ENCODE measurements at regions not wholly inside any gene's neighbourhood (a gene's known extent, or its start where the extent isn't known, plus 50 kb on each side); places are given as distances from the start of the nearest gene placed in this dataset.

GRCh38 chr2:18684206-18685038, 95.1 kb upstream of the NT5C1B start:
- no peak overlapping the region for H3K27ac ChIP-seq (ENCODE audit: low read length)

GRCh38 chr2:18682681-18683080, 93.3 kb upstream of the NT5C1B start:
- Histone ChIP-seq H3K9me3 (ENCODE audit: insufficient read depth, low read length, severe bottlenecking) (no peaks in the 10 kb centered on the region), H3K4me3 (ENCODE audit: low read depth in 1 of 2, low read length in 2 of 2) (no peak overlapping the region), H3K4me2 (ENCODE audit: insufficient read depth, low read length) (no peak overlapping the region), H3K36me3 (ENCODE audit: insufficient read depth, low read length) (no peaks in the 10 kb centered on the region), H3K79me2 (ENCODE audit: insufficient read depth, low read length) (no peaks in the 10 kb centered on the region), H3K27ac (ENCODE audit: low read length) (no peak overlapping the region), H3K9ac (ENCODE audit: low read depth, low read length) (no peak overlapping the region), H3K27me3 (ENCODE audit: insufficient read depth, low read length, poor library complexity) (no peaks in the 10 kb centered on the region), H2AFZ (ENCODE audit: low read depth, low read length) (no peak overlapping the region), H3K4me1 (ENCODE audit: insufficient read depth, low read length) (no peaks in the 10 kb centered on the region), H4K20me1 (ENCODE audit: insufficient read depth, low read length) (no peaks in the 10 kb centered on the region)
- TF ChIP-seq CTCF (IDR thresholded peaks at IDR 0.05; ENCODE audit: borderline replicate concordance, extremely low read depth, low read length, poor library complexity, severe bottlenecking) (no peak), EZH2 (IDR thresholded peaks at IDR 0.05; ENCODE audit: borderline replicate concordance, low read depth, low read length, severe bottlenecking) (no peak)
- no peak for ATAC-seq (ENCODE audit: insufficient read depth, low read depth)
- DNase-seq: no peak

More at GRCh38 chr2:18684206-18685038, 95.1 kb upstream of the NT5C1B start:
- Histone ChIP-seq H3K4me3 (ENCODE audit: low read depth in 1 of 2, low read length in 2 of 2) (no peak overlapping the region), H3K9me3 (ENCODE audit: insufficient read depth, low read length, severe bottlenecking) (no peaks in the 10 kb centered on the region), H4K20me1 (ENCODE audit: insufficient read depth, low read length) (no peaks in the 10 kb centered on the region), H3K4me1 (ENCODE audit: insufficient read depth, low read length) (no peaks in the 10 kb centered on the region), H2AFZ (ENCODE audit: low read depth, low read length) (no peak overlapping the region), H3K4me2 (ENCODE audit: insufficient read depth, low read length) (no peak overlapping the region), H3K27me3 (ENCODE audit: insufficient read depth, low read length, poor library complexity) (no peaks in the 10 kb centered on the region), H3K79me2 (ENCODE audit: insufficient read depth, low read length) (no peaks in the 10 kb centered on the region), H3K36me3 (ENCODE audit: insufficient read depth, low read length) (no peaks in the 10 kb centered on the region), H3K9ac (ENCODE audit: low read depth, low read length) (no peak overlapping the region)
- DNase-seq (no peak), ATAC-seq (ENCODE audit: insufficient read depth, low read depth) (no peak)
- no peak for TF ChIP-seq EZH2 (IDR thresholded peaks at IDR 0.05; ENCODE audit: borderline replicate concordance, low read depth, low read length, severe bottlenecking)
- TF ChIP-seq CTCF (IDR thresholded peaks at IDR 0.05; ENCODE audit: borderline replicate concordance, extremely low read depth, low read length, poor library complexity, severe bottlenecking): no peak

- H3K79me2 ChIP-seq (ENCODE audit: insufficient read depth, low read length): no peaks in the 10 kb centered on the region
- H3K27me3 ChIP-seq (ENCODE audit: insufficient read depth, low read length, poor library complexity): no peaks in the 10 kb centered on the region
- H3K9me3 ChIP-seq (ENCODE audit: insufficient read depth, low read length, severe bottlenecking): peaks cover 16% of the 10 kb centered on the region
- no peak for ATAC-seq (ENCODE audit: insufficient read depth, low read depth)
- no peak overlapping the region for H3K9ac ChIP-seq (ENCODE audit: low read depth, low read length)
- no peak for DNase-seq
- H4K20me1 ChIP-seq (ENCODE audit: insufficient read depth, low read length): no peaks in the 10 kb centered on the region
- no peak for TF ChIP-seq CTCF (IDR thresholded peaks at IDR 0.05; ENCODE audit: borderline replicate concordance, extremely low read depth, low read length, poor library complexity, severe bottlenecking)
- TF ChIP-seq EZH2 (IDR thresholded peaks at IDR 0.05; ENCODE audit: borderline replicate concordance, low read depth, low read length, severe bottlenecking): no peak
- no peaks in the 10 kb centered on the region for H3K36me3 ChIP-seq (ENCODE audit: insufficient read depth, low read length)
- H3K4me3 ChIP-seq (ENCODE audit: low read depth in 1 of 2, low read length in 2 of 2): no peak overlapping the region
- H3K4me1 ChIP-seq (ENCODE audit: insufficient read depth, low read length): no peaks in the 10 kb centered on the region
- H3K4me2 ChIP-seq (ENCODE audit: insufficient read depth, low read length): no peak overlapping the region
- no peak overlapping the region for H3K27ac ChIP-seq (ENCODE audit: low read length)
- H2AFZ ChIP-seq (ENCODE audit: low read depth, low read length): no peak overlapping the region
Measured at GRCh38 chr2:18677280-18677679, 87.9 kb upstream of the NT5C1B start.
